ENCODE measurements at regions not wholly inside any gene's neighbourhood (a gene's known extent, or its start where the extent isn't known, plus 50 kb on each side); places are given as distances from the start of the nearest gene placed in this dataset.
"Not testable (repeated sequence)": the region's sequence is repeated elsewhere in the genome, so short reads cannot be mapped to it uniquely, and the experiment has no call there.

GRCh38 chr9:82903503-82903902 is 159.4 kb downstream of the RASEF start:
- no peaks in the 10 kb centered on the region for H3K9me3 ChIP-seq
- intact Hi-C loops (cut with DNase I), result no loop called here
- no peak overlapping the region for H3K4me3 ChIP-seq
- ATAC-seq (no peak), DNase-seq (no peak)
- no peak overlapping the region for H3K27ac ChIP-seq
- H3K4me1 ChIP-seq, result no peaks in the 10 kb centered on the region
- no peak for TF ChIP-seq CTCF (IDR thresholded peaks at IDR 0.05)
- H3K36me3 ChIP-seq, result no peaks in the 10 kb centered on the region
- H3K27me3 ChIP-seq (ENCODE audit: low read depth), result no peaks in the 10 kb centered on the region

- H3K27ac ChIP-seq, result no peak overlapping the region
- ATAC-seq, result no peak
- intact Hi-C loops (cut with DNase I), result no loop called here
- no peaks in the 10 kb centered on the region for H3K36me3 ChIP-seq
- no peak for TF ChIP-seq CTCF (IDR thresholded peaks at IDR 0.05)
- no peaks in the 10 kb centered on the region for H3K27me3 ChIP-seq (ENCODE audit: low read depth)
- no peak for DNase-seq
- no peak overlapping the region for H3K4me3 ChIP-seq
- no peaks in the 10 kb centered on the region for H3K4me1 ChIP-seq
- H3K9me3 ChIP-seq, result peaks cover 5% of the 10 kb centered on the region
These were observed 150.9 kb downstream of the RASEF start for GRCh38 chr9:82911996-82912395.

- no peak overlapping the region for H3K4me3 ChIP-seq
- peaks cover 5% of the 10 kb centered on the region for H3K9me3 ChIP-seq
- H3K27me3 ChIP-seq (ENCODE audit: low read depth), result no peaks in the 10 kb centered on the region
- H3K36me3 ChIP-seq, result no peaks in the 10 kb centered on the region
- DNase-seq (no peak), ATAC-seq (no peak)
- TF ChIP-seq CTCF (IDR thresholded peaks at IDR 0.05), result no peak
- no peak overlapping the region for H3K27ac ChIP-seq
- no peaks in the 10 kb centered on the region for H3K4me1 ChIP-seq
- intact Hi-C loops (cut with DNase I), result no loop called here
These were observed 150.3 kb downstream of the RASEF start for GRCh38 chr9:82912645-82913044.

GRCh38 chr9:82916238-82916637 is 146.7 kb downstream of the RASEF start:
- H3K4me3 ChIP-seq; ATAC-seq; intact Hi-C loops (cut with DNase I); H3K27ac ChIP-seq; DNase-seq; H3K27me3 ChIP-seq (ENCODE audit: low read depth); H3K9me3 ChIP-seq; H3K36me3 ChIP-seq; H3K4me1 ChIP-seq: not testable (repeated sequence)

GRCh38 chr9:82920154-82920553 is 142.8 kb downstream of the RASEF start:
- no peaks in the 10 kb centered on the region for H3K4me1 ChIP-seq
- intact Hi-C loops (cut with DNase I), result no loop called here
- no peak overlapping the region for H3K27ac ChIP-seq
- no peaks in the 10 kb centered on the region for H3K27me3 ChIP-seq (ENCODE audit: low read depth)
- H3K9me3 ChIP-seq, result peaks cover 5% of the 10 kb centered on the region
- TF ChIP-seq CTCF (IDR thresholded peaks at IDR 0.05), result no peak
- ATAC-seq (no peak), DNase-seq (no peak)
- H3K36me3 ChIP-seq, result no peaks in the 10 kb centered on the region
- no peak overlapping the region for H3K4me3 ChIP-seq

GRCh38 chr9:82922686-82923085 is 140.3 kb downstream of the RASEF start:
- Histone ChIP-seq H3K9me3 (no peaks in the 10 kb centered on the region), H3K27ac (no peak overlapping the region), H3K36me3 (no peaks in the 10 kb centered on the region), H3K4me1 (no peaks in the 10 kb centered on the region), H3K27me3 (ENCODE audit: low read depth) (no peaks in the 10 kb centered on the region), H3K4me3 (no peak overlapping the region)
- no peak for ATAC-seq
- intact Hi-C loops (cut with DNase I), result no loop called here
- no peak for TF ChIP-seq CTCF (IDR thresholded peaks at IDR 0.05)
- DNase-seq, result no peak

Data from lower lobe of right lung (tissue), 2 donors.